IMR-90 (cell line): ENCODE measurements at regions not wholly inside any gene's neighbourhood (a gene's known extent, or its start where the extent isn't known, plus 50 kb on each side); places are given as distances from the start of the nearest gene placed in this dataset.
A peak's percentile ranks its signal among the peaks of the same experiment; 100 is the strongest.

Experiments used
- ATAC-seq: fragments of 200-7000 bp; cut with Tn5 transposase; 2 replicates; pipeline ENCODE4 v1.9.1; 2020; ENCODE audit warnings: low read depth, mild to moderate bottlenecking, moderate library complexity
- BruUV-seq: library from RNA; stranded (reverse); fragments of 400-500 nt; replicated peaks from 2 replicates; lab custom pipeline; 2021; lab: Mats Ljungman, UMichigan
- CTCF ChIA-PET: fragments of 300-600 bp; formaldehyde crosslinking; extraction: SDS; loops from one replicate; lab custom pipeline; 2021; ENCODE audit warnings: antibody characterized with exemption; lab: Yijun Ruan, JAX
- POLR2A ChIA-PET: fragments of 300-600 bp; sonication (Branson Sonifier 250); formaldehyde crosslinking; loops from one replicate; lab custom pipeline; 2022; ENCODE audit warnings: antibody characterized with exemption; ENCODE audit not compliant: unreplicated experiment; lab: Charles Lee
- DNase-seq: peaks from one replicate; pipeline ENCODE4 v3.0.0; 2013
- H2AFZ ChIP-seq: replicated peaks from 2 replicates; pipeline ENCODE3; 2013; ENCODE audit warnings: low read length, mild to moderate bottlenecking; ENCODE audit not compliant: poor library complexity
- H2AK5ac ChIP-seq: 2 replicates; pipeline ENCODE4 v1.6.1; 2013; ENCODE audit warnings: low read depth, low read length, inconsistent platforms
- H2AK9ac ChIP-seq: replicated peaks from 2 replicates; pipeline ENCODE3; 2013; ENCODE audit warnings: mild to moderate bottlenecking, low read depth, low read length, moderate library complexity; ENCODE audit not compliant: poor library complexity
- H2BK120ac ChIP-seq: 2 replicates; pipeline ENCODE4 v1.6.1; 2013; ENCODE audit warnings: low read depth, low read length, inconsistent platforms
- H2BK15ac ChIP-seq: 3 replicates; pipeline ENCODE4 v1.6.1; 2013; ENCODE audit warnings: low read depth, low read length, inconsistent platforms
- H2BK20ac ChIP-seq: 2 replicates; pipeline ENCODE4 v1.6.1; 2013; ENCODE audit warnings: low read depth, mild to moderate bottlenecking, inconsistent platforms, low read length, moderate library complexity
- H2BK5ac ChIP-seq: 2 replicates; pipeline ENCODE4 v1.6.1; 2013; ENCODE audit warnings: mild to moderate bottlenecking, low read depth, low read length, inconsistent platforms; ENCODE audit not compliant: poor library complexity, severe bottlenecking
- H3K14ac ChIP-seq: replicated peaks from 2 replicates; pipeline ENCODE4 v1.6.1; 2013; ENCODE audit warnings: low read depth, low read length, inconsistent platforms
- H3K18ac ChIP-seq: 2 replicates; pipeline ENCODE4 v1.6.1; 2013; ENCODE audit warnings: low read depth, low read length, control low read depth
- H3K23ac ChIP-seq: 2 replicates; pipeline ENCODE4 v1.6.1; 2013; ENCODE audit warnings: low read depth, low read length, inconsistent platforms
- H3K27ac ChIP-seq: 2 replicates; pipeline ENCODE4 v1.5.1; 2013; ENCODE audit warnings: mild to moderate bottlenecking, control low read depth, low read length; ENCODE audit not compliant: insufficient read depth
- H3K27me3 ChIP-seq: 2 replicates; pipeline ENCODE4 v1.6.1; 2013; ENCODE audit warnings: low read length; ENCODE audit not compliant: control insufficient read depth, insufficient read depth
- H3K36me3 ChIP-seq: 2 replicates; pipeline ENCODE4 v1.6.1; 2013; ENCODE audit warnings: low read length, mixed read lengths; ENCODE audit not compliant: control insufficient read depth, insufficient read depth
- H3K4ac ChIP-seq: 2 replicates; pipeline ENCODE4 v1.6.1; 2013; ENCODE audit warnings: low read depth, low read length, inconsistent platforms
- H3K4me1 ChIP-seq: 2 replicates; pipeline ENCODE4 v1.6.1; 2013; ENCODE audit warnings: low read length, mixed read lengths; ENCODE audit not compliant: control insufficient read depth, insufficient read depth
- H3K4me2 ChIP-seq: 2 replicates; pipeline ENCODE4 v1.6.1; 2013; ENCODE audit warnings: low read depth, mild to moderate bottlenecking, control low read depth, low read length, moderate library complexity
- H3K4me3 ChIP-seq: 2 replicates; pipeline ENCODE4 v1.5.1; 2013; ENCODE audit warnings: low read depth, mild to moderate bottlenecking, control low read depth, low read length, moderate library complexity; ENCODE audit not compliant: insufficient read depth
- H3K56ac ChIP-seq: 2 replicates; pipeline ENCODE4 v1.6.1; 2013; ENCODE audit warnings: low read length, inconsistent platforms; ENCODE audit not compliant: insufficient read depth; ENCODE audit errors: extremely low read depth
- H3K79me1 ChIP-seq, 2 experiments: 2 replicates each; pipeline ENCODE4 v1.6.1; 2013; ENCODE audit warnings: low read length in 2 of 2, inconsistent platforms in 1 of 2, low read depth in 1 of 2
- H3K9ac ChIP-seq: 2 replicates; pipeline ENCODE4 v1.6.1; 2013; ENCODE audit warnings: low read depth, low read length, control low read depth
- H3K9me1 ChIP-seq: 2 replicates; pipeline ENCODE4 v1.6.1; 2013; ENCODE audit warnings: low read length, inconsistent platforms; ENCODE audit not compliant: insufficient read depth
- H3K9me3 ChIP-seq: 2 replicates; pipeline ENCODE4 v1.6.1; 2013; ENCODE audit warnings: low read length; ENCODE audit not compliant: control insufficient read depth, insufficient read depth
- H4K20me1 ChIP-seq: 2 replicates; pipeline ENCODE4 v1.6.1; 2013; ENCODE audit warnings: low read length, inconsistent platforms; ENCODE audit not compliant: insufficient read depth
- H4K5ac ChIP-seq: 2 replicates; pipeline ENCODE4 v1.6.1; 2013; ENCODE audit warnings: mild to moderate bottlenecking, low read depth, low read length, control low read depth
- H4K8ac ChIP-seq, 2 experiments: 2 replicates each; pipeline ENCODE4 v1.6.1; 2013; ENCODE audit warnings: low read depth in 2 of 2, low read length in 2 of 2, control low read depth in 1 of 2, inconsistent platforms in 1 of 2
- H4K91ac ChIP-seq: 2 replicates; pipeline ENCODE4 v1.6.1; 2013; ENCODE audit warnings: low read depth, low read length, inconsistent platforms; ENCODE audit not compliant: insufficient read depth
- BHLHE40 ChIP-seq: fragments of 150-350 bp; IDR thresholded peaks from 2 replicates; pipeline ENCODE4 v1.6.1; 2016; ENCODE audit warnings: mild to moderate bottlenecking, low read depth, low read length
- CEBPB ChIP-seq: IDR thresholded peaks from 2 replicates; pipeline ENCODE4 v1.6.1; 2012; ENCODE audit warnings: low read depth, low read length, improper control_type of control experiment
- CHD1 ChIP-seq: IDR thresholded peaks from 2 replicates; pipeline ENCODE4 v1.6.1; 2012; ENCODE audit warnings: low read depth, low read length, improper control_type of control experiment
- CTCF ChIP-seq: conservative IDR thresholded peaks from 2 replicates; pipeline ENCODE4 v1.5.1; 2012; ENCODE audit warnings: mild to moderate bottlenecking, low read depth, low read length, improper control_type of control experiment
- ELK1 ChIP-seq: fragments of 150-350 bp; IDR thresholded peaks from 2 replicates; pipeline ENCODE4 v1.6.1; 2016; ENCODE audit warnings: low read depth, mild to moderate bottlenecking, low read length, moderate library complexity, borderline replicate concordance
- FOS ChIP-seq: fragments of 150-350 bp; IDR thresholded peaks from 2 replicates; pipeline ENCODE4 v1.6.1; 2016; ENCODE audit warnings: low read depth, low read length
- MAFK ChIP-seq: IDR thresholded peaks from 2 replicates; pipeline ENCODE4 v1.6.1; 2012; ENCODE audit warnings: low read depth, low read length, improper control_type of control experiment
- MAZ ChIP-seq: IDR thresholded peaks from 2 replicates; pipeline ENCODE4 v1.6.1; 2012; ENCODE audit warnings: low read depth, mild to moderate bottlenecking, low read length, improper control_type of control experiment, moderate library complexity, borderline replicate concordance
- MXI1 ChIP-seq: IDR thresholded peaks from 2 replicates; pipeline ENCODE4 v1.6.1; 2012; ENCODE audit warnings: low read depth, mild to moderate bottlenecking, low read length, moderate library complexity, borderline replicate concordance
- NFE2L2 ChIP-seq: fragments of 150-350 bp; IDR thresholded peaks from 2 replicates; pipeline ENCODE4 v1.6.1; 2016; ENCODE audit warnings: low read depth, mild to moderate bottlenecking, low read length
- POLR2A ChIP-seq: IDR thresholded peaks from 2 replicates; pipeline ENCODE4 v1.6.1; 2012; ENCODE audit warnings: mild to moderate bottlenecking, low read depth, low read length
- RAD21 ChIP-seq: IDR thresholded peaks from 2 replicates; pipeline ENCODE4 v1.6.1; 2012; ENCODE audit warnings: low read length, improper control_type of control experiment
- RCOR1 ChIP-seq: IDR thresholded peaks from 2 replicates; pipeline ENCODE4 v1.6.1; 2012; ENCODE audit warnings: mild to moderate bottlenecking, low read length, improper control_type of control experiment; ENCODE audit not compliant: insufficient replicate concordance
- RFX5 ChIP-seq: IDR thresholded peaks from 2 replicates; pipeline ENCODE4 v1.8.0; 2012; ENCODE audit warnings: low read depth, mild to moderate bottlenecking, low read length, moderate library complexity
- SMC3 ChIP-seq: fragments of 150-350 bp; IDR thresholded peaks from 2 replicates; pipeline ENCODE4 v1.6.1; 2016; ENCODE audit warnings: low read depth, mild to moderate bottlenecking, antibody characterized with exemption, low read length, moderate library complexity
- WGBS, 2 experiments: methylation state at CpG; one replicate each; pipeline versions ENCODE4 v1.1.5 to v1.1.7; 2013; ENCODE audit warnings: missing lambda C conversion rate in 2 of 2; ENCODE audit not compliant: insufficient read length in 1 of 2; ENCODE audit errors: extremely low coverage in 2 of 2; 5-methylcytosine and 5-hydroxymethylcytosine counted together
- dilution Hi-C: fragments of 300-500 bp; cut with HindIII; formaldehyde crosslinking; loops from one replicate; pipeline ENCODE4 v1.14.3; 2018; ENCODE audit warnings: low sequenced_read_pairs; ENCODE audit not compliant: unreplicated experiment
- in situ Hi-C: fragments of 300-500 bp; cut with MboI; formaldehyde crosslinking; loops from 3 replicates; pipeline ENCODE4 v1.14.3; 2019; ENCODE audit warnings: low sequenced_read_pairs, inconsistent platforms, mixed read lengths
- intact Hi-C: fragments of 100-400 bp; cut with micrococcal nuclease; formaldehyde crosslinking; loops from 2 replicates; pipeline ENCODE4 v1.10.0; 2022
- TF ChIP-seq, protein P1 (sequence below): fragments of 150-350 bp; IDR thresholded peaks from 2 replicates; pipeline ENCODE4 v1.6.1; 2017; ENCODE audit warnings: mild to moderate bottlenecking, antibody characterized with exemption, low read length, low read depth

DNA sequence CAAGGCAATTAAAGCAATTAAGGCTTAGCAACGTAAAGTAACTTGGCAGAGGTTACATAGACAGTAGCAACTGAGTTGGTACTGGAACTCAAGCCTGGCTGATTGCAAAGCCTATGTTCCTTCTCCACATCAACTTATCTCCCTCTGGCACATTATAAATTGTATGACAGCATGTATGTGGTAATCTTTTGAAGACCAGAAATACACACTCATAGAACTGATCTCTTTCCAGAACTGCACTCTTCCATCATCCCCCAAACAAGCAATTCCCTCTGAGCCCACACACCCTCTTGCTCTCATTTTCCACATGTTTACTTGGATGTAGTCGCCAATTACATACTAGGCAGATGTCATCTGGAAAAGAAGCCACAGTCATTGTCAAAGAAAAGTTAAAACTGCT is 502.2 kb downstream of the PLPP3 start:
- H2AK5ac ChIP-seq, result 0 out of 2 replicates have a peak overlapping the region, but pooled peaks have one; percentile 43
- ChIA-PET CTCF (no interaction called here), POLR2A (no interaction called here)
- no peak overlapping the region for H3K4ac ChIP-seq
- dilution Hi-C loops, result no loop called here
- H2AK9ac ChIP-seq, result no peak overlapping the region
- H3K56ac ChIP-seq, result no peak overlapping the region
- H3K9ac ChIP-seq, result no peak overlapping the region
- peak overlapping the region; percentile 5; the same call in 1 of the 2 replicates for H3K18ac ChIP-seq
- H3K27me3 ChIP-seq, result no peaks in the 10 kb centered on the region
- H3K27ac ChIP-seq, result no peak overlapping the region
- in situ Hi-C loops, result no loop called here
- no TSS peak for BruUV-seq
- TF ChIP-seq RAD21 (no peak), ELK1 (no peak), NFE2L2 (no peak), RFX5 (no peak), CEBPB (no peak), POLR2A (no peak), MAZ (no peak), MAFK (no peak), CTCF (no peak), FOS (no peak), RCOR1 (no peak), SMC3 (no peak), MXI1 (no peak), BHLHE40 (no peak), CHD1 (no peak)
- TF ChIP-seq, protein P1, sequence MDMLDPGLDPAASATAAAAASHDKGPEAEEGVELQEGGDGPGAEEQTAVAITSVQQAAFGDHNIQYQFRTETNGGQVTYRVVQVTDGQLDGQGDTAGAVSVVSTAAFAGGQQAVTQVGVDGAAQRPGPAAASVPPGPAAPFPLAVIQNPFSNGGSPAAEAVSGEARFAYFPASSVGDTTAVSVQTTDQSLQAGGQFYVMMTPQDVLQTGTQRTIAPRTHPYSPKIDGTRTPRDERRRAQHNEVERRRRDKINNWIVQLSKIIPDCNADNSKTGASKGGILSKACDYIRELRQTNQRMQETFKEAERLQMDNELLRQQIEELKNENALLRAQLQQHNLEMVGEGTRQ, result no peak
- peak overlapping the region; percentile 4; the same call in 1 of the 3 replicates for H2BK15ac ChIP-seq
- ATAC-seq (no peak), DNase-seq (no peak)
- H2AFZ ChIP-seq, result no peak overlapping the region
- no peak overlapping the region for H2BK5ac ChIP-seq
- no CpG with 5 or more reads among the region's 2 CpGs for WGBS, 2 experiments
- H4K5ac ChIP-seq, result no peak overlapping the region
- H3K4me2 ChIP-seq, result no peak overlapping the region
- H3K4me1 ChIP-seq, result peaks cover 11% of the 10 kb centered on the region
- H3K79me1 ChIP-seq, result no peaks in the 10 kb centered on the region
- H3K9me1 ChIP-seq, result peaks cover 2% of the 10 kb centered on the region
- H4K8ac ChIP-seq, result no peak overlapping the region
- H3K23ac ChIP-seq, result no peak overlapping the region
- intact Hi-C loops, result loop anchor here (10.0 kb wide), 1 partner anchor 792 kb away; no protein-coding TSS in a partner anchor
- no peak overlapping the region for H2BK20ac ChIP-seq
- H3K9me3 ChIP-seq, result no peaks in the 10 kb centered on the region
- H2BK120ac ChIP-seq, result no peak overlapping the region
- no peaks in the 10 kb centered on the region for H4K20me1 ChIP-seq
- H3K36me3 ChIP-seq, result no peaks in the 10 kb centered on the region
- no peak overlapping the region for H4K91ac ChIP-seq
- no peak overlapping the region for H3K4me3 ChIP-seq
- no peak overlapping the region for H3K14ac ChIP-seq
